PC-3 (cell line): ENCODE measurements at regions not wholly inside any gene's neighbourhood (a gene's known extent, or its start where the extent isn't known, plus 50 kb on each side); places are given as distances from the start of the nearest gene placed in this dataset.

Experiments used
- CTCF ChIP-seq: fragments of 300-600 bp; sonication (generic); conservative IDR thresholded peaks from 2 replicates; pipeline ENCODE4 v1.5.1; 2017; ENCODE audit warnings: antibody characterized with exemption, low read depth, mild to moderate bottlenecking, low read length
- EZH2phosphoT487 ChIP-seq: fragments of 300-600 bp; sonication (generic); IDR thresholded peaks from 2 replicates; pipeline ENCODE4 v1.6.1; 2018; ENCODE audit warnings: mild to moderate bottlenecking, antibody characterized with exemption, low read length, borderline replicate concordance

- no peak for TF ChIP-seq CTCF
- TF ChIP-seq EZH2phosphoT487 = no peak
These were observed 1102.3 kb downstream of the GRM8 start for GRCh38 chr7:126150278-126150958.
